SU-DHL-6 (cell line): ENCODE measurements at regions not wholly inside any gene's neighbourhood (a gene's known extent, or its start where the extent isn't known, plus 50 kb on each side); places are given as distances from the start of the nearest gene placed in this dataset.

Source experiments
- EZH2phosphoT487 ChIP-seq: fragments of 200-600 bp; sonication (generic), shearing (Covaris generic); conservative IDR thresholded peaks from 2 replicates; pipeline ENCODE4 v1.6.1; 2018; ENCODE audit warnings: mild to moderate bottlenecking, antibody characterized with exemption, low read length, moderate library complexity, mixed read lengths
- TF ChIP-seq, protein P1 (sequence below): fragments of 200-600 bp; sonication (generic); IDR thresholded peaks from one replicate; pipeline ENCODE4 v1.5.1; 2017; ENCODE audit warnings: antibody characterized with exemption, mild to moderate bottlenecking, low read length, moderate library complexity; ENCODE audit not compliant: insufficient read depth, poor library complexity, severe bottlenecking

- TF ChIP-seq, protein P1, sequence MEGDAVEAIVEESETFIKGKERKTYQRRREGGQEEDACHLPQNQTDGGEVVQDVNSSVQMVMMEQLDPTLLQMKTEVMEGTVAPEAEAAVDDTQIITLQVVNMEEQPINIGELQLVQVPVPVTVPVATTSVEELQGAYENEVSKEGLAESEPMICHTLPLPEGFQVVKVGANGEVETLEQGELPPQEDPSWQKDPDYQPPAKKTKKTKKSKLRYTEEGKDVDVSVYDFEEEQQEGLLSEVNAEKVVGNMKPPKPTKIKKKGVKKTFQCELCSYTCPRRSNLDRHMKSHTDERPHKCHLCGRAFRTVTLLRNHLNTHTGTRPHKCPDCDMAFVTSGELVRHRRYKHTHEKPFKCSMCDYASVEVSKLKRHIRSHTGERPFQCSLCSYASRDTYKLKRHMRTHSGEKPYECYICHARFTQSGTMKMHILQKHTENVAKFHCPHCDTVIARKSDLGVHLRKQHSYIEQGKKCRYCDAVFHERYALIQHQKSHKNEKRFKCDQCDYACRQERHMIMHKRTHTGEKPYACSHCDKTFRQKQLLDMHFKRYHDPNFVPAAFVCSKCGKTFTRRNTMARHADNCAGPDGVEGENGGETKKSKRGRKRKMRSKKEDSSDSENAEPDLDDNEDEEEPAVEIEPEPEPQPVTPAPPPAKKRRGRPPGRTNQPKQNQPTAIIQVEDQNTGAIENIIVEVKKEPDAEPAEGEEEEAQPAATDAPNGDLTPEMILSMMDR, result no peak
- TF ChIP-seq EZH2phosphoT487, result no peak
Measured at GRCh38 chr22:27370987-27371386, 430.6 kb downstream of the MN1 start.
